Erythroblast (primary cell): ENCODE measurements at regions not wholly inside any gene's neighbourhood (a gene's known extent, or its start where the extent isn't known, plus 50 kb on each side); places are given as distances from the start of the nearest gene placed in this dataset.

Experiments
- GATA1 ChIP-seq: IDR thresholded peaks from 2 replicates; pipeline ENCODE4 v1.6.1; 2011; ENCODE audit warnings: low read depth, mild to moderate bottlenecking, control low read depth, low read length, moderate library complexity
- POLR2A ChIP-seq: IDR thresholded peaks from 2 replicates; pipeline ENCODE4 v1.6.1; 2011; ENCODE audit warnings: mild to moderate bottlenecking, low read length

- TF ChIP-seq POLR2A (no peak), GATA1 (no peak)
Observed at GRCh38 chr3:161602918-161603317, 106.3 kb downstream of the OTOL1 start.
